GM21526 (cell line): ENCODE measurements at regions not wholly inside any gene's neighbourhood (a gene's known extent, or its start where the extent isn't known, plus 50 kb on each side); places are given as distances from the start of the nearest gene placed in this dataset.

ENCODE experiments used
- ATAC-seq: cut with Tn5 transposase; IDR thresholded peaks from one replicate; pipeline ENCODE4 v1.9.1; 2021; ENCODE audit warnings: moderate library complexity; ENCODE audit not compliant: unreplicated experiment, low FRiP score

DNA sequence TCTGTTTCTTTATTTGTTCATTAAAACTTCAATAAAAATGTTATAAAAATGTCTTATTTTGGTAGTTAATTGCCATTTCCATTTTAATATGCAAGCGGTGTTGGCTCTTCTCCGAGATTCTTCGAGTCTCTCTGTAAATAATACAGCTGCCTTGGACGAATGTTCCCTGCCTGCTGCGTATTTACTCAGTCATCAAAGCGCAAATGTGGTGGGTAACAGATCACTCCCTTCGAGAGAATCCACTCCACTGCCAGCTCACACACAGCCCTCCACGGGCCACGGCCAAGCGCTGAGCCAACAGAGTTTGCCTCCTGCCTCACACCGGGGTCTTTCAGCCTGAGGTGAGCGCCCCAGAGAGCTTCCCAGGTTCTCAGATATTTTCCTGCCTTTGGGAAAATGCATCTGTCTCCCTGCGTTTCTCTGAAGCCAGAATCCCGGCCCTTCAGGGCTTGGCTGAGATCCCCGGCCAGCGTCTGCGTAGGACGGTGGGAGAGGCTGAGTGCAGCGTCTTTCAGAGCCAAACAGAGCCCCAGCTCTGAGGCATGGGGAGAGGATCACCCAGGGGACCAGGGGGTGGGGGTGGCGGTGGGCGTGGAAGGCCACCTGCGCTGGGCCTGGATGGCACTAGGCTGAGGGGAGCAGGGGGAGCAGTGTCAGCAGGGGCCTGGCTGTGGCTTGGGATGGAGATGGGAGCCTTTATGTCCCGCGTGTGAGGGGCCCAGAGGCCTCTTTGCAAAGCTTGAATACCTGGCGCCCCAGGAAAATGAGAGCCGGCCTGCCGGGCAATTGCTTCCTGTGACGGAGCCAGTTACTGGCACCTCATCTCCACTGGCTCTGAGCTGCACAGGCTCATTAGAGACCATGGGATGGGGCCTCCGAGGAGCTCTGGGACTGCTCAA, 248.7 kb downstream of the RBFOX3 start:
- no peak for ATAC-seq

DNA sequence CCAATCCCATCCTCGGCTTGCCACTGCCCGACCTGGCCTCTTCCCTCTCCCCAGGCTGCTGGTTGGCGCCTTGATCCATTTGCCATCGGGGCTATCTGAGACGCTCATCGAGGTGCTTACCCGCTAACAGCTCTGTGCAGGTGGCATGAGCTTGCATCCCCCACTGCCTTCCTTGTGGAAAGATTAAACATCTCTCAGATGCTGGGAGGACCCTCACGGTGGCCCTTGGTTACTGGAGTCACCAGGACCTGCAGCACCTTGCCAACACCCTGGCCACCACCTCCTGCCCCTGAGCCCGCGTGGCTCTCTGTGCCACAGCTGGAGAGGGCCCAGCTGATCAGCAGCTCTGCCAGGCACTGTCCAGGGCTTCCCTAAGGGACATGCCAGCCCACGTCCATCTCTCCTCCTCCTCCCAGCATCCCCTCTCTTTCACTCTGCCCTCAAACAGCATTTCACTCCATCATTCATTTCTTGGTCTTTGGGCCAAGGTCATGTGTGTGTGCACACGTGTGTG, 249.6 kb downstream of the RBFOX3 start:
- no peak for ATAC-seq

DNA sequence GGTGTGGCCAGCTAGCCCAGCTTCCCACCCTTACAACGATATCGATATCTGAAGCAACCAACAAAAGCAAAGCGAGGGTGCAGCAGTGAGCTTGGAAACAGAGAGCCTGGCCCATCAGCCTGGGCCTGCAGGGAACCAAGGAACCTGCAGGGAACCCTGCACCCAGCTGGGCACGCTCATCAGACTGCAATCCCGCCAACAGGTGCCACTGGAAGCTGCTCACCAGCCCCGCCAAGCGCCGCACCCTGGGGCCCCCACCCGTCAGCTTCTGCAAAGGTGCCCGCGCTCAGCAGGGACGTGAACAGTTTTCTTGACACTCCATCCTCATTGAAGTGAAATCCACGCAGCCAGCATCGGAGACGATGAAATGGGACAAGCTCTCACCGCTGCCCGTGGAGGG, 250.7 kb downstream of the RBFOX3 start:
- ATAC-seq = no peak

DNA sequence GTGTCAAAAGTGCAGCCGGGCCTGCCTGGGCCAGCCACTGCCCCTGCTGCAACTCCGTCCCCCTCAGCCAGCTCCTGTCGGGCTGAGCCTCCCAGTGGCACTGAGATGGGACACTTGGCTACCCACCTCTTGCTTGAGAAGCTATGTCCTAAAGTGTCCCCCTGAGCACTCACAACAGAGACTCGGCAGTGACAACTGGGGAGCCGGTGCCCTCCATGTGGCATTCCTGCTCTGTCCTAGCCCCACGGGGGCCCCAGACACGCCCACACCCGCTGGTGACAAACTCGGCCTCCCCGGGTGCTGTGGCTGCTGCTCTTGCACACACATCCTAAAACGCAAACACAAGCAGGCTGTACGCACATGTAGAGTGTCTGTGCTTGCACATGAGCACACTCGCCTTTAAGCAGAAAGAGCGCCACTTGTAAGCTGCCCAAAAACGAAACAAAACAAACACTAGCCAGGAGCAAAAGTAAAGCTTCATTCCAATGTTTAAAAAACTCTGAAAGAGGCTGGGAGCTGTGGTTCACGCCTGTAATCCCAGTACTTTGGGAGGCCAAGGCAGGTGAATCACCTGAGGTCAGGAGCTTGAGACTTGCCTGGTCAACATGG, 253.9 kb downstream of the RBFOX3 start:
- ATAC-seq = no peak

DNA sequence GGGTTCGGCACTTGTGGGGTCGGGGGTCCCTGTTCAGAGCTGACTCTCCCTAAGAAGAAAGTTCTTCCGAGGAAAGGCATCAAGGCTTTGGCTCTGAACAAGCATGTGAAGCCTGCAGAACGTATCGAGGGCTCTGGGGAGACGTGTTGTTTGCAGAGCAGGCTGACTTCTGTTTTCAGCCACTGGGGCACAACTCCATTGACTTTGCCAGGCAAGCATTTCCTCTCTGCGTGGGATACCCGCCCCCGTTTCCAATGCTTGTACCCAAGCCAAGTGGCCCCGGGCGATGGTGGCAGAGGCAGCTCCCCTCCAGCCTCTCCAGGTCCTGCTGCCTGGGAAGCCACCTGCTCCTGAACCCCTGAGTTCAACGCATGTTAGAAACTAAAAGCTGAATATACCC, 255.7 kb downstream of the RBFOX3 start:
- no peak for ATAC-seq

DNA sequence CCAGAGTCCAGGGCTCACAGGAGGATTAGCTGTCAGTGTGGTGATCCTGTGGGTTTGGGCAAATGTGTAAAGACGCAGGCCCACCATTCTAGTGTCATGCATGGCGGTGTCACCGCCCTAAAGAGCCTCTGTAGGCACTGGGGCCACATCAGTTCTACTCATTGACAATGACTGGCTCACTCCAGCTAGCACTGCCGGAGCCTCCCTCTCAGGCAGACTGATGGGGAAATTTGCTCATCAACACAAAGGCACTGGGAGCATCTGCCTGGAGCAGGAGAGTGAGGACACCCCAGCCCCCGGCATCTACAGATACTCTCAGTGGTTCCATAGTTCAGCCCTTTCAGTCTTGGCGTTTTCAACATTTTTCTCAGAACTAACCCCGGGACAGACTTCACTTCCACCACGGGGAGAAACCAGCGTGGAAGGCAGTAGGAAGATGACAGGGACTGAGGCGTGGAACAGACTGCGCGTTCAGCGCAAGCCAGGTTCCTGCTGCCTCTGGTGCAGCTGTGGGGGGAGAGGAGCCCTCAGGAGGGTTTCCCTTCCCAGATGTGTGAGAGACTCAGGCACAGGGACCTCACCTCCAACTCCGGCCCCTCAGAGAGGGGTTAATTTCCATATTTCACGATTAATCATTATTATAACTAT, 256.6 kb downstream of the RBFOX3 start:
- no peak for ATAC-seq

DNA sequence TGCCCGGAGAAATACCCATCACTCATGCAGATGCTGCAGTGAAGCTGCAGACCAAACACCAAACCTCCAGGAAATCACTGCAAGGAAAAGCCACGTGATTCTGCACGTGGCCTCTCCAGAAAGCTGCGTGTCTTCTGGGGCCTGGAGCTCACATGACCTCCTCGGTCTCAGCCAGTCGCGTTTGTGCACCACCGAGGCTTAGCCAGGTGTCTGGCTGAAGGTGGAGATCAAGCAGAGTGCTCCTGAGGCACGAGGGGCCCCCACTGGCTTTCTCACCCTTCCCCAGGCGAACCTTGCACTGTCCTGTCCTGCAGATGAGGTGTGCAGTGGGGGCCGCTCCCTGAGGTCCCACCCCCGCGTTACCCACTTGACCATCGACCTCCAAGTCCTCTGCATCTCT, 257.3 kb downstream of the RBFOX3 start:
- no peak for ATAC-seq

DNA sequence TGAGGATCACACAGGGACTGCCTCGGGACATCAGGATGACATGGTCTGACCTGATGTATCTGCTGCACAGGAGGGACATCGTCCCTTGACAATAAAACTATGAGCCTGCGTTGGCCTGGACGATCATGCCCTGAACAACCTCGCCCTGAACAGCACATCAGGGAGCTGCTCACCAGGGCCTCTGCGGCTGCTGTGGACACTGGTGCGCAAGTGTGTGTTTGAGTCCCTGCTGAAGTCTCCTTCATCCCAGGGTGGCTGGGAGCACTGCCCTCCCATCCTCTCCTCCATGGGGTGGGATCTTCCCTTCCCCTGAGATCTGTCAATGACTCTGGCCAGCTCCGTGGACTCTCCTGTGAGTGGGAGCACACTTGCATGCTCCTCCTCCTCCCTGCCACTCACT, 257.8 kb downstream of the RBFOX3 start:
- ATAC-seq = no peak

DNA sequence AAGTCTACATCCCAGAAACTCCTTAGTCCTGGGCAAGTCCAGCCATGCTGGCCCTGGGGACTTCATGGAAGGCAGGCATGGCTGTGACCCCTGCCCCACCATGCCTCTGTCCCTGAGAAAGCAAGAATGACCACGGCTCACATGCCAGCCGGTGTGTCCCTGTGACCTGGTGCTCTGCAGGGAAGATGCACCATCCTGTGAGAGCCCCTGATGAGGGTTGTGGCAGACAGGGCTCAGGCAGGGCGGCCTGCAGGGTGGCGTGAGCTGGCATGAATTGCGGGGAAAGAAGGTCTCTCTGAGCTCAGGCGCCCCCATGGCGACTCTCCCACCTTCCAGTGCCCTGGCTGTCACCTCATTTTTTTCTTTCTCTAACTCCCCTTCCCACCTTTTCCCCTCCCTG, 260.3 kb downstream of the RBFOX3 start:
- ATAC-seq = no peak

DNA sequence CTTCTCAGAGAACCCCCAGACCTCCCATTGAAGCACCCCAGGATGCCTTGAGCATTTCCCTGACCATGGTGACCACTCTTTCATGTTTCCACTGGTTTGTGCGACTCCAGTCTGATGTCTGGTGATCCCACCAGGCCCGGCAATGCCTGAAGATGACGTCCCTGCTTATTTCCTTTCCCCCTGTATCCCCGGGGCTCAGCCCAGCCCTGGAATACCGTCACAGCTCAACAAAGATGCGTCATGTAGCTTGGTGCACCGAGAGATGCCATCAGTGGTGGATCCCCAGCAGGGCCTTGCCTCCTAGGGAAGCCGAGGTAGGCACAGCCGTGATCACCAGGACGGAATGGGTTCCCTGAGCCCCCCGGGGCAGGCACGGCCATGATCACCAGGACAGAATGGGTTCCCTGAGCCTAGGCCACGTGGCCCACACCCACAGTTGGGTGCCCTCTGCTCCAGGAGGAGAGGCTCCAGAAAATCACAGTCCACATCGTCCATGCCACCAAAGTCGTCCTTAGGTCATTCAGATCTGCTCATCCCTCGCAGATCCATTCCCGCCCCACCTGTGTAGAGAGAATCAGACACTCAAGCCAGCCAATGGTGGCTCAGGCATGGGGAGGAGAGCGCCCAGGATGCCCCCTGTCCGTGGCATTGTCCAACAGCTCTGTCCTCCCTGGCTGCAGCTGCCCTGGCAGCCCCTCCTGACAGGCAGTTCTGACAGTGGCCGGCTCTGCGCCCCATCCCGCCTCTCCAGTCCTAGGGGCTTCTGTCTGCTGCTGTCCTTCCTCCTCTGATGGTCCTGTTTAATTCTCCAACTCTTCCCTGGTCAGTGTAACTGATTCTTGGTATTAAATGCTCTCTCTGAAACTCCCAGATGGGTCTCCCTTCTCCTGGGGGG, 261.1 kb downstream of the RBFOX3 start:
- ATAC-seq = no peak

DNA sequence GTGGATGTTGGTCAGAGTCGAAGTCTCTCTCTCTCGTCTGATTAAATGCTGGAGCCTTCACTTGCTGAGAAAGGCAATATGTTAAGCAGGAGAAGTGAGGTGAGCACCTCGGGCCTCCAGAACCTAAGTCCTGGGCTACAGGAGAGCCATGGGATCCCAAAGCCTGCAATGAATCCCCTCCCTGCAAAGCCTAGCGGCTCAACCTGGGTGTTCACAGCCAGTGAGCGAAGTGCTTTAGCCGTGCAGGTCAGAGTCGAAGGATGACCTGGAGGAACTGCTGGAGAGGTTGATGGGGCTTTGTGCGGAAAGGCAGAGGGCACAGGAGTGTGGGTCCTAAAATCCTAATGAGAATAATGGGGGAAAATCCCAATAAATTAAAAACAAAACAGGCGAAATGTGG, 267.8 kb downstream of the ENGASE start:
- ATAC-seq = no peak

DNA sequence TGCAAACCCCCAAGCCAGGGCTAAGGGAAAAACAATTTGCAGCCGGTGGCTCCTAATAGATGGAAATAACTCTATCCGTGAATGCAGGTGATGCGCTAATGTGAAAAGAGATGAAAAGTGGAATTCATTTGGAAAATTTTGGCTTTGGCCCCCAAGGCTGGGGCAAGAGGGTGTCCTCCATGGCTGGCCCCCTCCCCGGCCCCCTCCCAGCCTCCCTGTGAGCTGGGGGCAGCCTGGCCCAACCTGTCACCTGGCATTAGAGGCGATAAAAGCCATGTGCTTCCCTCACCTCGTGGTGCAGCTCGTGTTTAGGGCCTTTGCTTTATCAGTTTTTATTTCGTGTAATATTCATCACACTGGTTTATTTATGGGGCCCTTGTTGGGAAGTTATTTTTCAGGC, 267.2 kb downstream of the ENGASE start:
- no peak for ATAC-seq

DNA sequence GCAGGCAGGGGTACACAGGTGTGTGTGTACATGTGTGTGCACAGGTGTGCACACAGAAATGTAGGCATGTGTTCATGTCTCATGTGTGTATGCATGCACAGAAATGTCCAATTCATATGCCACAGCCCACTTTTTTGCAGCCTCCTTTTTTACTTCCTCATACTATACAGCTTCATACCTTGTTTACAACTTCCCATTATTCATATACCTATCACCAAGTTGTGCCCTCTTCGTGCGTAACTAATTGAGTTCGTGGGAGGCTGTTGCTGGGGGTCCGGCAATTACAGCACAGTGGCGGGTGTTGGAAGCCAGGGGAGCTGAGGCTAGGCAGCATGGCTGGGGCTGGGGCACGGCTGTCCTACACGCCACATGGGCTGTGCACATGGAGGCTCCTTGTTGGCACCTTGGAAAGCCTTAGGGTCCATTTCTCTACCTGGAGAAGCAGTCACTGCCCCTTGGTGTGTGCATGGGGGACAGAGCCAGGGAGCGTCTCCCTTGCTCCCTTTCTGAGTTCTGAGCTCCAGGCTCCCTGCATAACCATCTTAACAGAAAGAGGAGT, 266.7 kb downstream of the ENGASE start:
- ATAC-seq = peak; percentile 27

DNA sequence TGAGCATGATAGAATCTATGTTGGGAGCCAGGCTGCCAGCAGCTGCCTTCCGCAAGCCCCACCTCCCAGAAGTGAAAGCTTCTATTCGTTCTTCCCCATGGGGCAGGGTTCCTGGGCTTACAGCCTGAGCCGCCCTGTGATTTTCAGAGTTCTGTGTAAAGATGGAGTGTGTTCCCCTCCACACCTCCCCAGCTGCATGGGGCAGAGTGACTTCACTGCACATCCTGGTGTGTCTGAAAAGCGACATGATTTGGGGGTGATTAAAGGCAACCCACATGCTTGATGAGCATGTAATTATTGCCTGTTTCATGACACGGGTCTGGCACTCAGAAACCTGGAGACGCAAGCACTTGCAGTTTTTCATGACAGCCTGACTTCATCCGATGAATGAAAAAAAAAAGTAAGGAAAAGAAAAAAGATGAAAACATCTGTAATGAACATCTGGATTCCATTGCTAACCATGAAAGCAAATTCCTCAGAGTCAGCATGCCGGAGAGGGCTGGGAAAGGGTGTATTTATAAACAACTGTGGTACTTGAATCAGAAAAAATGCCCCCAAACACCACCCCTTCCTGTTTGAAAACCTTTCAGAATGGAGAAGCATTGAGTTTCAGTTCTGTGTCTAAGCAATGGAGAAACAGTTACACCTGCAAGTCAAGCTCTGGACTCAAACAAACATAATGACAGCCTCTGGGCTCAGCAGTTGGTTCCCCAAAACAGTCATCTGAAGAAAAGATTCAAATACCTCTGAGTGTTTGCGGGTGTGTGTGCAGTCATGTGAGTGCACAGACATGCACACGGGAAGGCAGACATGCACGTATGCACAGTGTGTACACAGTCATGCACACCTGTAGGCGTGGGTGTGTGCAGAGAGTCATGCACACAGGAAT, 266.0 kb downstream of the ENGASE start:
- ATAC-seq = peak; percentile 69

DNA sequence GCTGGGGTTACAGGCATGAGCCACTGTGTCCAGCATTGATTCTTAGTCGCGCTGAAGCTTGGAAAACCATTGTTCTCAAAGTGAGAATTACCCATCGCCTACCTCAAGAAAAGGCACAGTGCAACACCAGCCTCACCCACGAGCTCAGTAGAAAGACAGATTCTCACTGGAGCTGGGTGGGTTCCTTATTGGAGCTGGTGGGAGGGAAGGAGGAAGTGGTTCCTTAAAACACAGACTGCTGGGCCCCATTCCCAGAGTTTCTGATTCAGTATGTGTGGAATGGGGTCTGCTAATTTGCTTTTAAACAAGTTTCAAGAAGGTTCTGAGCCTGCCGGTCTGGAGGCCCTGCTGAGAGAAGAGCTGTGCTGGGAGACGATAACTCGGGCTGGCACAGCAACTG, 264.7 kb downstream of the ENGASE start:
- no peak for ATAC-seq

DNA sequence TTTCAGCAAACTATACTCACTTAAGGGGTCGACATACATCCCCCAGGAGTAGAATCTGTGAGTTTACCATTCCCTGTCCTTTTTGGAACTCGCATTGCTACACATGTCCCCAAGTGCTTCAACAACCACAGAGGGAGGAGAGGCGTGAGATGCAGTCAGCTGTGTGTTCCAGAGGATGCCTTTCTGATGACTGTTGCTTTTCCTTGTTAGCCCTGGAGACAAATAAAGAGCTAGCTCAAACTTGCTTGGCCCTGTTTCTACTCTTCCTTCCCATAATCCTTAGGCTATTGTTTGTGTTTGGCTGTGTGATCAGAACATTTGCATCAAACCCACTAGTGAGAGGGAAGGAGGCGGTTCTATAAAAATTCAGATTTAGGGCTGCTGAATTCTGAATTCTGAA, 264.0 kb downstream of the ENGASE start:
- ATAC-seq = no peak

DNA sequence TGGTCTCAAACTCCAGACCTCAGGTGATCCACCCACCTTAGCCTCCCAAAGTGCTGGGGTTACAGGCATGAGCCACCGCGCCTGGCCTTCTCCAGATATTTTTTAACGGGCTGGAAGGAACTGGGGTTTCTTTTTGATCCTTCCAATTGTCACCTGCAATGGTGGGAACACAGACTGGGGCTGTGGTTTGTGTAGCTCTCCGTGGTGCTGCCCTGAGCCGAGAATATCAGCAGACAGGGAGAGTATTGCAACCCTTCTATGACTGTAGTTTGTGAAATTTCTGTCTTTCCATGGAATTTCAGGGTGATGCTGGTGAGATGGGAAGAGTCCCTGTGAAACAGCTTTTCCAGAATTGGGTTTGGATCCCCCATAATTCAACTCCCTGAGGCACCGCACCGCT, 263.5 kb downstream of the ENGASE start:
- no peak for ATAC-seq

DNA sequence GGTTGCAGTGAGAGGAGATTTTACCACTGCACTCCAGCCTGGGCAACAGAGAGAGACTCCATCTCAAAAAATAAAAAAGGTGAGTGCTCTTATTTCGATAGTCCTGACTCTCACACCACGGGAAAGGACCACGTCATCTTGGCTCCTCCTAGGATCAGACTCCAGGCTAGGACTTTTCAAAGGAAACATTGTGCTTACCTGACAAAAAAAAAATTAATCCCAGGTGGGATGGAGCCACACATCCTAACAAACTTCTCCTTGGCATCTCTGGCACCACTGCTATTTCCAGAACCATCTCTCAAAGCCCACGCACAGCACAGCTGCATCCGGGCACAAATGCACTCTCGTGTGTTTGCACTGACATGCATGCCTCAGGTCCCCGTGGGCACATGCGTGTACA, 262.4 kb downstream of the ENGASE start:
- ATAC-seq = no peak

DNA sequence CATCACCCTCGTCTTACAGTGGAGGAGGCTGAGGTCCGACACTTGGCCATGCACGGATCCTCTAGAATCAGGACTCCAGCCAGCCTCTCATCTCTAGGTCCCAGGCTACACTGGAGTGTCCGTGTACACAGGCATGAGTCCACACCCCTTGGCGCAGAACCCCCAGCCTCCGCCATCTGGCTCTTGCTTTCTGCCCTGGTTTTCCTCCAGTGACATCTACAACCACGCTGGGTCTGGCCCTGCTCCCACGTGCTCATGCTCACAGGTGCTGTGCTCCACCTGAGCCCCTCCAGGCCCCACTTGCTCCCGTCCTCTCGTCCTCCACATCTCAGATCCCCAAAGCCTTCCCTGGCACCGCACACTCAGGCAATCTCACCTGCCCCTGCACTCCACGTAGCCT, 260.8 kb downstream of the ENGASE start:
- ATAC-seq = no peak
